HepG2 (cell line): ENCODE measurements at regions not wholly inside any gene's neighbourhood (a gene's known extent, or its start where the extent isn't known, plus 50 kb on each side); places are given as distances from the start of the nearest gene placed in this dataset.

ENCODE experiments used
- ATAC-seq: fragments of 200-7000 bp; cut with Tn5 transposase; 3 replicates; pipeline ENCODE4 v1.9.1; 2020; ENCODE audit warnings: mild to moderate bottlenecking, moderate library complexity
- BruUV-seq: library from RNA; stranded (reverse); fragments of 400-500 nt; replicated peaks from 2 replicates; lab custom pipeline; 2021; lab: Mats Ljungman, UMichigan
- CTCF ChIA-PET: fragments of 300-600 bp; formaldehyde crosslinking; extraction: SDS; loops from one replicate; lab custom pipeline; 2021; ENCODE audit warnings: low total read pairs, inconsistent platforms, low intra/inter-chr PET ratio; lab: Yijun Ruan, JAX
- POLR2A ChIA-PET: fragments of 350-600 bp; sonication (Branson Sonifier 250); formaldehyde crosslinking; loops from one replicate; lab custom pipeline; 2020; ENCODE audit warnings: antibody characterized with exemption, inconsistent platforms; lab: Yijun Ruan, JAX
- DNase-seq: peaks from one replicate; pipeline ENCODE4 v3.0.0-alpha.2; 2015; ENCODE audit warnings: low spot score
- FAIRE-seq: peaks from 3 replicates; lab custom pipeline; 2011; peaks lifted over from hg19 to GRCh38; lab: Jason Lieb, UNC
- H2AFZ ChIP-seq: one replicate; pipeline ENCODE4 v1.6.1; 2011; ENCODE audit warnings: low read length, inconsistent platforms
- H3K27ac ChIP-seq: fragments of 300-600 bp; 3 replicates; pipeline ENCODE4 v1.8.0; 2011; ENCODE audit warnings: mixed run types, mild to moderate bottlenecking, mixed read lengths, low read length, inconsistent platforms; ENCODE audit not compliant: insufficient read depth; ENCODE audit errors: extremely low read length
- H3K27me3 ChIP-seq, 2 experiments: fragments of 200-600 bp in 1 of 2; 2 replicates in 1 of 2; 3 replicates in 1 of 2; pipeline versions ENCODE4 v1.6.0 to v1.8.0; 2011; ENCODE audit warnings: low read length in 2 of 2, mild to moderate bottlenecking in 2 of 2, moderate library complexity in 2 of 2, inconsistent platforms in 1 of 2; ENCODE audit not compliant: insufficient read depth in 2 of 2, control insufficient read depth in 1 of 2
- H3K36me3 ChIP-seq, 2 experiments: fragments of 200-600 bp in 1 of 2; replicated peaks in 1 of 2; 2 replicates in 1 of 2; 3 replicates in 1 of 2; pipeline versions ENCODE4 v1.5.1 to v1.8.0; 2011; ENCODE audit warnings: low read length in 2 of 2, inconsistent platforms in 1 of 2; ENCODE audit not compliant: insufficient read depth in 2 of 2, control insufficient read depth in 1 of 2
- H3K4me1 ChIP-seq: 2 replicates; pipeline ENCODE4 v1.5.1; 2012; ENCODE audit warnings: low read length, inconsistent platforms; ENCODE audit not compliant: insufficient read depth
- H3K4me2 ChIP-seq: 2 replicates; pipeline ENCODE4 v1.6.0; 2011; ENCODE audit warnings: low read depth, low read length, inconsistent platforms
- H3K4me3 ChIP-seq, 3 experiments: fragments of 200-600 bp in 1 of 3; sonication (generic), shearing (Covaris generic) in 1 of 3; replicated peaks in 1 of 3; 2 replicates each; pipeline ENCODE4 v1.5.1; 2011 to 2016; ENCODE audit warnings: low read length in 3 of 3, inconsistent platforms in 2 of 3, low read depth in 2 of 3, mild to moderate bottlenecking in 2 of 3, control low read depth in 1 of 3, mixed read lengths in 1 of 3; ENCODE audit not compliant: insufficient read depth in 1 of 3
- H3K79me2 ChIP-seq: one replicate; pipeline ENCODE4 v1.6.1; 2011; ENCODE audit warnings: low read length, inconsistent platforms; ENCODE audit not compliant: insufficient read depth
- H3K9ac ChIP-seq: 2 replicates; pipeline ENCODE4 v1.6.0; 2011; ENCODE audit warnings: mild to moderate bottlenecking, low read depth, low read length, inconsistent platforms; ENCODE audit not compliant: insufficient read depth
- H3K9me3 ChIP-seq: 2 replicates; pipeline ENCODE4 v1.5.1; 2012; ENCODE audit warnings: mild to moderate bottlenecking, low read length
- H4K20me1 ChIP-seq: 2 replicates; pipeline ENCODE4 v1.6.0; 2011; ENCODE audit warnings: inconsistent platforms, mild to moderate bottlenecking, low read length, moderate library complexity; ENCODE audit not compliant: insufficient read depth
- CAMTA2 ChIP-seq: sonication (generic); formaldehyde crosslinking; IDR thresholded peaks from 2 replicates; pipeline ENCODE4 v1.4.0; 2020; ENCODE audit warnings: mild to moderate bottlenecking, missing genetic modification reagents, borderline replicate concordance
- CEBPB ChIP-seq: IDR thresholded peaks from 2 replicates; pipeline ENCODE4 v1.6.1; 2011; ENCODE audit warnings: low read depth, low read length, improper control_type of control experiment, borderline replicate concordance
- FOSL1 ChIP-seq: sonication (generic); formaldehyde crosslinking; IDR thresholded peaks from 2 replicates; pipeline ENCODE4 v1.9.0; 2021; ENCODE audit warnings: missing genetic modification reagents, borderline replicate concordance
- KDM3A ChIP-seq: IDR thresholded peaks from 2 replicates; pipeline ENCODE4 v1.6.1; 2018; ENCODE audit warnings: low read depth, missing compliant biosample characterization
- KLF16 ChIP-seq, 2 experiments: sonication (generic) in 1 of 2; formaldehyde crosslinking in 1 of 2; IDR thresholded peaks; 2 replicates each; pipeline versions ENCODE4 v1.6.1 to v1.8.0; 2016 to 2023; ENCODE audit warnings: missing genetic modification reagents in 2 of 2, missing compliant biosample characterization in 1 of 2
- NAIF1 ChIP-seq: sonication (generic); formaldehyde crosslinking; IDR thresholded peaks from 2 replicates; pipeline ENCODE4 v1.5.0; 2020; ENCODE audit warnings: mild to moderate bottlenecking, missing genetic modification reagents, borderline replicate concordance
- NFATC3 ChIP-seq: sonication (generic); formaldehyde crosslinking; IDR thresholded peaks from 2 replicates; pipeline ENCODE4 v1.5.1; 2020; ENCODE audit warnings: mild to moderate bottlenecking, missing genetic modification reagents
- NR3C1 ChIP-seq: sonication (generic); formaldehyde crosslinking; IDR thresholded peaks from 2 replicates; pipeline ENCODE4 v1.4.0; 2020; ENCODE audit warnings: missing genetic modification reagents
- SAFB2 ChIP-seq: sonication (generic); formaldehyde crosslinking; IDR thresholded peaks from 2 replicates; pipeline ENCODE4 v1.5.1; 2020; ENCODE audit warnings: missing genetic modification reagents, low read depth, mild to moderate bottlenecking, borderline replicate concordance
- SKI ChIP-seq: fragments of 450-650 bp; IDR thresholded peaks from one replicate; pipeline ENCODE4 v1.6.1; 2018; ENCODE audit warnings: mild to moderate bottlenecking; ENCODE audit not compliant: partially characterized antibody
- ZFP36 ChIP-seq: fragments of 150-350 bp; IDR thresholded peaks from 2 replicates; pipeline ENCODE4 v1.6.1; 2018; ENCODE audit warnings: borderline replicate concordance, low read length, low read depth; ENCODE audit not compliant: partially characterized antibody
- ZMYM2 ChIP-seq: sonication (generic); formaldehyde crosslinking; IDR thresholded peaks from 2 replicates; pipeline ENCODE4 v1.8.0; 2022; ENCODE audit warnings: mild to moderate bottlenecking, missing genetic modification reagents
- ZNF543 ChIP-seq: sonication (generic); formaldehyde crosslinking; IDR thresholded peaks from 2 replicates; pipeline ENCODE4 v1.4.0; 2020; ENCODE audit warnings: mild to moderate bottlenecking, missing genetic modification reagents
- ZNF607 ChIP-seq: sonication (generic); formaldehyde crosslinking; IDR thresholded peaks from 2 replicates; pipeline ENCODE4 v1.5.1; 2020; ENCODE audit warnings: missing genetic modification reagents, mild to moderate bottlenecking, borderline replicate concordance
- ZNF672 ChIP-seq: sonication (generic); formaldehyde crosslinking; IDR thresholded peaks from 2 replicates; pipeline ENCODE4 v1.8.1; 2022; ENCODE audit warnings: missing genetic modification reagents
- ZNF768 ChIP-seq: sonication (generic); formaldehyde crosslinking; IDR thresholded peaks from 2 replicates; pipeline ENCODE4 v1.4.0; 2020; ENCODE audit warnings: missing genetic modification reagents
- ZNF879 ChIP-seq: sonication (generic); formaldehyde crosslinking; IDR thresholded peaks from 2 replicates; pipeline ENCODE4 v1.8.1; 2023; ENCODE audit warnings: missing genetic modification reagents
- WGBS: methylation state at CpG from one replicate; pipeline ENCODE4 v1.1.6; 2017; ENCODE audit warnings: low lambda C conversion rate; 5-methylcytosine and 5-hydroxymethylcytosine counted together
- in situ Hi-C: cut with HindIII; loops from 2 replicates; pipeline ENCODE4 v1.10.0; 2017; ENCODE audit warnings: low pct_unique_long_range_greater_than_20kb; ENCODE audit not compliant: extremely low pct_ligation_motif_present
- intact Hi-C: fragments of 100-400 bp; cut with micrococcal nuclease; formaldehyde crosslinking; loops from one replicate; pipeline ENCODE4 v1.10.0; 2022; ENCODE audit not compliant: unreplicated experiment
- TF ChIP-seq, protein P1 (sequence below): sonication (generic); formaldehyde crosslinking; IDR thresholded peaks from 2 replicates; pipeline ENCODE4 v1.4.0; 2020; ENCODE audit warnings: missing genetic modification reagents
- TF ChIP-seq, protein P2 (sequence below): IDR thresholded peaks from 2 replicates; pipeline ENCODE4 v1.6.1; 2016; ENCODE audit warnings: mild to moderate bottlenecking, missing biosample characterization, missing genetic modification reagents
- TF ChIP-seq, protein P3 (sequence below): sonication (generic); formaldehyde crosslinking; IDR thresholded peaks from 2 replicates; pipeline ENCODE4 v1.5.0; 2020; ENCODE audit warnings: missing genetic modification reagents

DNA sequence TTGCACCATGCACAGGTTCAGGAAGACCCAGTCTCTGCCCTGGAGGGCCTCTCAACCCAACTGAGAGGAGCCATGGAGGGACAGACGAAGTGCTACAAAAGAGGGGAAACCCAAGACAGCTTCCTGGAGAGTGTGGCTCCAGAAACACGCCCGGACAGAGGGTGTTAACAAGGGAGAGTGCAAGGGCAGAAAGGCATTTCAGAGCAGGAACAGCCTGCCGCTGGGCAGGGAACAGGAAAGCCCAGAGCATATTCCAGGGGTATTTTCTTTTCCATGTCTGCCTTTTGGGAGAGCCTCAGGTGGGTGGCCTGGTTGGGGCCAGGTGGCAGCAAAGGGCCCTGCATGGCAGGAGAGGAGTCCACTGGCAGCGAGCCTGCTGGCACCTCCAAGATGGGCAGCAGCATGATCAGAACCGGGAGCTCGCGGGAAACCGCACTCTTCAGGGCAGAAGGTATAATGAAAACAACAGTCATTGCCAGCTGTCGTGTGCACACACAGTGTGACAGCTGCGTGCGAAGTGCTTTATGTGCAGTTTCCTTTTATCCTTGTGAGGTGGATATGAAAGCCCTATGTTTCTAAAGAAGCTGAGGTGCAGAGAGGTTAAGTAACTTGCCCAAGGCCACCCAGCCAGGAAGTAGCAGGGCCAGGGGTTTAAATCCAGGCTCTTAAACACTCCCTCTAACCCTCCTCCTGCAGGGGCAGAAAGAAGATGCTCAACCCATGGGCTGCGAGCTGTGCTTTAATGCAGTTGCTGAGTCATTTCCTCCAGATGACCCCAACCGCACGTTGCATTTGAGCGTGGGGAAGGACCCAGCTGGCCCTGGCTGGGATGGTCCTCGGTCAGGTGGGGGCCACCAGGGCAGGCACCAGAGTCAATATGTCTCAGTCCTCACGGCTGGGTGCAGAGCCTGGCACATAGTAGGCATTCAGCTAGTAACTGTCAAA, 128.6 kb downstream of the OAT start:
- WGBS = 58% methylated on average over 12 of the region's 18 CpGs
- FAIRE-seq (no peak), ATAC-seq (no peak), DNase-seq (no peak)
- Histone ChIP-seq H3K9me3 (no peaks in the 10 kb centered on the region), H3K36me3 (no peaks in the 10 kb centered on the region), H3K9ac (no peak overlapping the region), H3K27me3 (peaks cover 0 to 21% of the 10 kb centered on the region in 2 experiments; a peak in 3 of 5 replicates), H2AFZ (no peak overlapping the region), H3K4me3 (no peak overlapping the region), H4K20me1 (no peaks in the 10 kb centered on the region), H3K79me2 (no peaks in the 10 kb centered on the region), H3K4me1 (no peaks in the 10 kb centered on the region), H3K4me2 (no peak overlapping the region), H3K27ac (no peak overlapping the region)
- no peak for TF ChIP-seq ZNF879
- TF ChIP-seq NR3C1 = no peak
- TF ChIP-seq, protein P1, sequence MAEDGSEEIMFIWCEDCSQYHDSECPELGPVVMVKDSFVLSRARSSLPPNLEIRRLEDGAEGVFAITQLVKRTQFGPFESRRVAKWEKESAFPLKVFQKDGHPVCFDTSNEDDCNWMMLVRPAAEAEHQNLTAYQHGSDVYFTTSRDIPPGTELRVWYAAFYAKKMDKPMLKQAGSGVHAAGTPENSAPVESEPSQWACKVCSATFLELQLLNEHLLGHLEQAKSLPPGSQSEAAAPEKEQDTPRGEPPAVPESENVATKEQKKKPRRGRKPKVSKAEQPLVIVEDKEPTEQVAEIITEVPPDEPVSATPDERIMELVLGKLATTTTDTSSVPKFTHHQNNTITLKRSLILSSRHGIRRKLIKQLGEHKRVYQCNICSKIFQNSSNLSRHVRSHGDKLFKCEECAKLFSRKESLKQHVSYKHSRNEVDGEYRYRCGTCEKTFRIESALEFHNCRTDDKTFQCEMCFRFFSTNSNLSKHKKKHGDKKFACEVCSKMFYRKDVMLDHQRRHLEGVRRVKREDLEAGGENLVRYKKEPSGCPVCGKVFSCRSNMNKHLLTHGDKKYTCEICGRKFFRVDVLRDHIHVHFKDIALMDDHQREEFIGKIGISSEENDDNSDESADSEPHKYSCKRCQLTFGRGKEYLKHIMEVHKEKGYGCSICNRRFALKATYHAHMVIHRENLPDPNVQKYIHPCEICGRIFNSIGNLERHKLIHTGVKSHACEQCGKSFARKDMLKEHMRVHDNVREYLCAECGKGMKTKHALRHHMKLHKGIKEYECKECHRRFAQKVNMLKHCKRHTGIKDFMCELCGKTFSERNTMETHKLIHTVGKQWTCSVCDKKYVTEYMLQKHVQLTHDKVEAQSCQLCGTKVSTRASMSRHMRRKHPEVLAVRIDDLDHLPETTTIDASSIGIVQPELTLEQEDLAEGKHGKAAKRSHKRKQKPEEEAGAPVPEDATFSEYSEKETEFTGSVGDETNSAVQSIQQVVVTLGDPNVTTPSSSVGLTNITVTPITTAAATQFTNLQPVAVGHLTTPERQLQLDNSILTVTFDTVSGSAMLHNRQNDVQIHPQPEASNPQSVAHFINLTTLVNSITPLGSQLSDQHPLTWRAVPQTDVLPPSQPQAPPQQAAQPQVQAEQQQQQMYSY (CRISPR knock-in tag) = no peak
- TF ChIP-seq NAIF1 (CRISPR knock-in tag) = no peak
- no peak for TF ChIP-seq ZFP36
- no peak for TF ChIP-seq ZNF768 (CRISPR knock-in tag)
- no peak for TF ChIP-seq ZNF607 (CRISPR knock-in tag)
- no peak for TF ChIP-seq ZMYM2
- no peak for TF ChIP-seq FOSL1
- TF ChIP-seq SAFB2 = no peak
- TF ChIP-seq, protein P2, sequence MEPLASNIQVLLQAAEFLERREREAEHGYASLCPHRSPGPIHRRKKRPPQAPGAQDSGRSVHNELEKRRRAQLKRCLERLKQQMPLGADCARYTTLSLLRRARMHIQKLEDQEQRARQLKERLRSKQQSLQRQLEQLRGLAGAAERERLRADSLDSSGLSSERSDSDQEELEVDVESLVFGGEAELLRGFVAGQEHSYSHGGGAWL (CRISPR knock-in tag) = no peak
- TF ChIP-seq KLF16 (CRISPR knock-in tag; IDR thresholded peaks at IDR 0.05) = no peak
- TF ChIP-seq KDM3A (CRISPR knock-in tag) = no peak
- no peak for TF ChIP-seq ZNF672 (CRISPR knock-in tag)
- TF ChIP-seq SKI = no peak
- TF ChIP-seq CAMTA2 = no peak
- TF ChIP-seq, protein P3, sequence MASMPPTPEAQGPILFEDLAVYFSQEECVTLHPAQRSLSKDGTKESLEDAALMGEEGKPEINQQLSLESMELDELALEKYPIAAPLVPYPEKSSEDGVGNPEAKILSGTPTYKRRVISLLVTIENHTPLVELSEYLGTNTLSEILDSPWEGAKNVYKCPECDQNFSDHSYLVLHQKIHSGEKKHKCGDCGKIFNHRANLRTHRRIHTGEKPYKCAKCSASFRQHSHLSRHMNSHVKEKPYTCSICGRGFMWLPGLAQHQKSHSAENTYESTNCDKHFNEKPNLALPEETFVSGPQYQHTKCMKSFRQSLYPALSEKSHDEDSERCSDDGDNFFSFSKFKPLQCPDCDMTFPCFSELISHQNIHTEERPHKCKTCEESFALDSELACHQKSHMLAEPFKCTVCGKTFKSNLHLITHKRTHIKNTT = no peak
- no peak for TF ChIP-seq ZNF543
- TF ChIP-seq CEBPB = no peak
- no peak for TF ChIP-seq NFATC3
- no TSS peak for BruUV-seq
- CTCF ChIA-PET = no interaction called here
- POLR2A ChIA-PET = no interaction called here
- intact Hi-C loops (no loop called here), in situ Hi-C loops (no loop called here)
